Esophagus squamous epithelium (tissue), 4 donors: ENCODE measurements at regions not wholly inside any gene's neighbourhood (a gene's known extent, or its start where the extent isn't known, plus 50 kb on each side); places are given as distances from the start of the nearest gene placed in this dataset.

Experiments used
- POLR2A ChIP-seq, 4 donors: fragments of 450-650 bp; IDR thresholded peaks; one replicate each; pipeline ENCODE4 v1.6.1; 2017; ENCODE audit warnings: antibody characterized with exemption in 4 of 4, mild to moderate bottlenecking in 4 of 4, moderate library complexity in 3 of 4
- TF ChIP-seq, protein P1 (sequence below), 6 experiments: fragments of 450-650 bp in 4 of 6; fragments of 200-600 bp in 2 of 6; sonication (generic) in 2 of 6; IDR thresholded peaks; one replicate each; pipeline ENCODE4 v1.5.1; 2016 to 2019; ENCODE audit warnings: antibody characterized with exemption in 6 of 6, mild to moderate bottlenecking in 4 of 6, moderate library complexity in 4 of 6

DNA sequence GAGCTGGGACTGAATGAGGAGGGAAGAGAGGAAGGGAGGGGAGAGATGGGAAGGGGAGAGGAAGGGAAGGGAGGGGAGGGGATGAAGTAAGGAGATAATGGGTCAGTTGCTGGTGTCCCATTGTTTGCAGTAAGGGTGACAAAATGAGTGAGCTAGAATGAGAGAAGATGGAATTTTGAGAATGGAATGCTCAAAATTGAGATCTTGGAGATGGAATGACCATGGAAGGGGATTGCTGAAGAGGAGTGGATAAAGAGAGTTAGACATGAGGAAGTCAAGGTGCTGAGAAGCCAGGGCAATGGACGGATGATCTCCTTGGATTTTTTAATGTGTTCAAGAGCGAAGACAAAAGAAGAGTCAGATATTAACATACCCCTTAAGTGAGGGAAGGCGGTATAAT is 80.5 kb upstream of the SSTR4 start:
- TF ChIP-seq, protein P1, sequence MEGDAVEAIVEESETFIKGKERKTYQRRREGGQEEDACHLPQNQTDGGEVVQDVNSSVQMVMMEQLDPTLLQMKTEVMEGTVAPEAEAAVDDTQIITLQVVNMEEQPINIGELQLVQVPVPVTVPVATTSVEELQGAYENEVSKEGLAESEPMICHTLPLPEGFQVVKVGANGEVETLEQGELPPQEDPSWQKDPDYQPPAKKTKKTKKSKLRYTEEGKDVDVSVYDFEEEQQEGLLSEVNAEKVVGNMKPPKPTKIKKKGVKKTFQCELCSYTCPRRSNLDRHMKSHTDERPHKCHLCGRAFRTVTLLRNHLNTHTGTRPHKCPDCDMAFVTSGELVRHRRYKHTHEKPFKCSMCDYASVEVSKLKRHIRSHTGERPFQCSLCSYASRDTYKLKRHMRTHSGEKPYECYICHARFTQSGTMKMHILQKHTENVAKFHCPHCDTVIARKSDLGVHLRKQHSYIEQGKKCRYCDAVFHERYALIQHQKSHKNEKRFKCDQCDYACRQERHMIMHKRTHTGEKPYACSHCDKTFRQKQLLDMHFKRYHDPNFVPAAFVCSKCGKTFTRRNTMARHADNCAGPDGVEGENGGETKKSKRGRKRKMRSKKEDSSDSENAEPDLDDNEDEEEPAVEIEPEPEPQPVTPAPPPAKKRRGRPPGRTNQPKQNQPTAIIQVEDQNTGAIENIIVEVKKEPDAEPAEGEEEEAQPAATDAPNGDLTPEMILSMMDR (IDR thresholded peaks at IDR 0.05) = no peak
- TF ChIP-seq POLR2A (IDR thresholded peaks at IDR 0.05) = no peak
